DND-41 (cell line): ENCODE measurements at regions not wholly inside any gene's neighbourhood (a gene's known extent, or its start where the extent isn't known, plus 50 kb on each side); places are given as distances from the start of the nearest gene placed in this dataset.

ENCODE experiments used
- EZH2 ChIP-seq: IDR thresholded peaks from 3 replicates; pipeline ENCODE4 v1.6.1; 2012; ENCODE audit warnings: borderline replicate concordance, low read depth, mild to moderate bottlenecking, moderate library complexity, low read length, inconsistent platforms; ENCODE audit not compliant: severe bottlenecking
- TF ChIP-seq, protein P1 (sequence below): IDR thresholded peaks from 2 replicates; pipeline ENCODE4 v1.5.1; 2012; ENCODE audit warnings: borderline replicate concordance, low read length, moderate library complexity, mild to moderate bottlenecking; ENCODE audit not compliant: poor library complexity, severe bottlenecking; ENCODE audit errors: extremely low read depth

GRCh38 chr16:65227150-65227835, 105.4 kb upstream of the CDH11 start:
- TF ChIP-seq EZH2, result no peak
- TF ChIP-seq, protein P1, sequence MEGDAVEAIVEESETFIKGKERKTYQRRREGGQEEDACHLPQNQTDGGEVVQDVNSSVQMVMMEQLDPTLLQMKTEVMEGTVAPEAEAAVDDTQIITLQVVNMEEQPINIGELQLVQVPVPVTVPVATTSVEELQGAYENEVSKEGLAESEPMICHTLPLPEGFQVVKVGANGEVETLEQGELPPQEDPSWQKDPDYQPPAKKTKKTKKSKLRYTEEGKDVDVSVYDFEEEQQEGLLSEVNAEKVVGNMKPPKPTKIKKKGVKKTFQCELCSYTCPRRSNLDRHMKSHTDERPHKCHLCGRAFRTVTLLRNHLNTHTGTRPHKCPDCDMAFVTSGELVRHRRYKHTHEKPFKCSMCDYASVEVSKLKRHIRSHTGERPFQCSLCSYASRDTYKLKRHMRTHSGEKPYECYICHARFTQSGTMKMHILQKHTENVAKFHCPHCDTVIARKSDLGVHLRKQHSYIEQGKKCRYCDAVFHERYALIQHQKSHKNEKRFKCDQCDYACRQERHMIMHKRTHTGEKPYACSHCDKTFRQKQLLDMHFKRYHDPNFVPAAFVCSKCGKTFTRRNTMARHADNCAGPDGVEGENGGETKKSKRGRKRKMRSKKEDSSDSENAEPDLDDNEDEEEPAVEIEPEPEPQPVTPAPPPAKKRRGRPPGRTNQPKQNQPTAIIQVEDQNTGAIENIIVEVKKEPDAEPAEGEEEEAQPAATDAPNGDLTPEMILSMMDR, result no peak
